HEK293T (cell line): ENCODE measurements at regions not wholly inside any gene's neighbourhood (a gene's known extent, or its start where the extent isn't known, plus 50 kb on each side); places are given as distances from the start of the nearest gene placed in this dataset.

ENCODE experiments used
- CTCF ChIA-PET: fragments of 350-600 bp; formaldehyde crosslinking; extraction: SDS; loops from one replicate; lab custom pipeline; 2021; ENCODE audit warnings: antibody characterized with exemption, inconsistent platforms; lab: Yijun Ruan, JAX
- POLR2A ChIA-PET: fragments of 350-600 bp; formaldehyde crosslinking; extraction: SDS; loops from one replicate; lab custom pipeline; 2020; ENCODE audit warnings: antibody characterized with exemption, inconsistent platforms; lab: Yijun Ruan, JAX
- DNase-seq: peaks from one replicate; pipeline ENCODE4 v3.0.0; 2012; ENCODE audit warnings: mixed read lengths; ENCODE audit errors: extremely low spot score
- ARNT ChIP-seq: fragments of 450-650 bp; IDR thresholded peaks from 2 replicates; pipeline ENCODE4 v1.6.1; 2017; ENCODE audit warnings: mild to moderate bottlenecking
- BHLHE40 ChIP-seq: fragments of 450-650 bp; IDR thresholded peaks from 2 replicates; pipeline ENCODE4 v1.6.1; 2016; ENCODE audit warnings: mild to moderate bottlenecking, moderate library complexity, borderline replicate concordance
- CTBP1 ChIP-seq: fragments of 450-650 bp; IDR thresholded peaks from 2 replicates; pipeline ENCODE4 v1.6.1; 2016; ENCODE audit warnings: borderline replicate concordance
- ELF4 ChIP-seq: fragments of 450-650 bp; IDR thresholded peaks from 2 replicates; pipeline ENCODE4 v1.6.1; 2017; ENCODE audit warnings: antibody characterized with exemption
- FOXA1 ChIP-seq: fragments of 450-650 bp; IDR thresholded peaks from 2 replicates; pipeline ENCODE4 v1.6.1; 2016; ENCODE audit warnings: mild to moderate bottlenecking
- FOXK2 ChIP-seq: fragments of 450-650 bp; IDR thresholded peaks from 2 replicates; pipeline ENCODE4 v1.6.1; 2016; ENCODE audit warnings: mild to moderate bottlenecking
- FOXM1 ChIP-seq: fragments of 450-650 bp; IDR thresholded peaks from 2 replicates; pipeline ENCODE4 v1.6.1; 2017; ENCODE audit warnings: mild to moderate bottlenecking, borderline replicate concordance
- HDGF ChIP-seq: fragments of 450-650 bp; IDR thresholded peaks from 2 replicates; pipeline ENCODE4 v1.6.1; 2017; ENCODE audit warnings: antibody characterized with exemption, borderline replicate concordance
- L3MBTL2 ChIP-seq: fragments of 450-650 bp; conservative IDR thresholded peaks from 2 replicates; pipeline ENCODE4 v1.6.1; 2016; ENCODE audit warnings: mild to moderate bottlenecking
- LEF1 ChIP-seq: fragments of 450-650 bp; IDR thresholded peaks from 2 replicates; pipeline ENCODE4 v1.6.1; 2017; ENCODE audit warnings: mild to moderate bottlenecking, borderline replicate concordance
- NFRKB ChIP-seq: fragments of 450-650 bp; IDR thresholded peaks from 2 replicates; pipeline ENCODE4 v1.6.1; 2016; ENCODE audit warnings: mild to moderate bottlenecking, moderate library complexity
- PKNOX1 ChIP-seq: fragments of 450-650 bp; IDR thresholded peaks from 2 replicates; pipeline ENCODE4 v1.6.1; 2016
- SP1 ChIP-seq: fragments of 450-650 bp; IDR thresholded peaks from 2 replicates; pipeline ENCODE4 v1.6.1; 2017
- SUZ12 ChIP-seq: fragments of 450-650 bp; IDR thresholded peaks from 2 replicates; pipeline ENCODE4 v1.6.1; 2016; ENCODE audit warnings: mild to moderate bottlenecking
- TARDBP ChIP-seq: fragments of 450-650 bp; IDR thresholded peaks from 2 replicates; pipeline ENCODE4 v1.6.1; 2016
- ZNF384 ChIP-seq: fragments of 450-650 bp; IDR thresholded peaks from 2 replicates; pipeline ENCODE4 v1.6.1; 2016

- ChIA-PET POLR2A (no interaction called here), CTCF (no interaction called here)
- TF ChIP-seq L3MBTL2: no peak
- no peak for DNase-seq
Observed at GRCh38 chr22:48680601-48681000, 1147.1 kb downstream of the BRD1 start.

- ChIA-PET CTCF (no interaction called here), POLR2A (no interaction called here)
- no peak for DNase-seq
- TF ChIP-seq LEF1: no peak
- TF ChIP-seq SUZ12: no peak
- no peak for TF ChIP-seq TARDBP
- no peak for TF ChIP-seq FOXK2
- TF ChIP-seq SP1: no peak
- no peak for TF ChIP-seq NFRKB
- no peak for TF ChIP-seq L3MBTL2
- TF ChIP-seq BHLHE40: no peak
- no peak for TF ChIP-seq ZNF384
- no peak for TF ChIP-seq PKNOX1
- no peak for TF ChIP-seq ARNT
- TF ChIP-seq HDGF: no peak
- TF ChIP-seq ELF4: no peak
- no peak for TF ChIP-seq FOXM1
Observed at GRCh38 chr22:48679656-48680555, 1147.8 kb downstream of the BRD1 start.

GRCh38 chr22:48678171-48679135, 1149.2 kb downstream of the BRD1 start:
- ChIA-PET POLR2A (no interaction called here), CTCF (no interaction called here)
- no peak for DNase-seq
- TF ChIP-seq HDGF: no peak
- TF ChIP-seq ZNF384: no peak
- no peak for TF ChIP-seq L3MBTL2
- TF ChIP-seq FOXA1: no peak
- TF ChIP-seq FOXK2: no peak
- no peak for TF ChIP-seq FOXM1
- no peak for TF ChIP-seq CTBP1
- no peak for TF ChIP-seq ARNT
- TF ChIP-seq SP1: no peak
- no peak for TF ChIP-seq PKNOX1
- no peak for TF ChIP-seq ELF4

- TF ChIP-seq FOXK2: no peak
- no peak for TF ChIP-seq CTBP1
- TF ChIP-seq FOXM1: no peak
- TF ChIP-seq FOXA1: no peak
- TF ChIP-seq HDGF: no peak
- no peak for TF ChIP-seq ARNT
- no peak for TF ChIP-seq ELF4
- TF ChIP-seq ZNF384: no peak
- TF ChIP-seq SUZ12: no peak
- no peak for TF ChIP-seq LEF1
- TF ChIP-seq PKNOX1: no peak
- TF ChIP-seq L3MBTL2: no peak
- no peak for TF ChIP-seq TARDBP
- no peak for TF ChIP-seq NFRKB
- TF ChIP-seq SP1: no peak
- TF ChIP-seq BHLHE40: no peak
- ChIA-PET CTCF (no interaction called here), POLR2A (no interaction called here)
- DNase-seq: no peak
Observed at GRCh38 chr22:48677621-48678020, 1150.1 kb downstream of the BRD1 start.

- ChIA-PET POLR2A (no interaction called here), CTCF (no interaction called here)
- no peak for DNase-seq
- TF ChIP-seq TARDBP (no peak), L3MBTL2 (no peak), HDGF (no peak), CTBP1 (no peak), SP1 (no peak), ZNF384 (no peak), FOXM1 (no peak), NFRKB (no peak), BHLHE40 (no peak), ARNT (no peak), FOXA1 (no peak), LEF1 (no peak), PKNOX1 (no peak), SUZ12 (no peak), ELF4 (no peak), FOXK2 (no peak)
Observed at GRCh38 chr22:48677168-48677520, 1150.5 kb downstream of the BRD1 start.
